Stimulated activated effector memory CD8-positive, alpha-beta T cell treated with anti-CD3 and anti-CD28 coated beads, Interleukin-12 subunit alpha, Interleukin-12 subunit beta, amount 100 ng/mL, for 72 hours (primary cell): ENCODE measurements at regions not wholly inside any gene's neighbourhood (a gene's known extent, or its start where the extent isn't known, plus 50 kb on each side); places are given as distances from the start of the nearest gene placed in this dataset.

ENCODE experiments used
- ATAC-seq: fragments of 150-1000 bp; cut with Tn5 transposase; 2 replicates; pipeline ENCODE4 v1.10.0; 2021
- DNase-seq, 2 donors: peaks; one replicate each; pipeline ENCODE4 v3.0.0; 2021 to 2022; ENCODE audit warnings: low spot score in 2 of 2
- H3K27ac Mint-ChIP-seq: one replicate; pipeline ENCODE4 v1.8.0; 2022; ENCODE audit warnings: mild to moderate bottlenecking, mixed read lengths
- H3K36me3 Mint-ChIP-seq: one replicate; pipeline ENCODE4 v1.8.0; 2022; ENCODE audit warnings: mild to moderate bottlenecking, mixed read lengths
- H3K4me1 Mint-ChIP-seq: one replicate; pipeline ENCODE4 v1.8.0; 2022; ENCODE audit warnings: mixed read lengths
- H3K4me3 Mint-ChIP-seq: one replicate; pipeline ENCODE4 v1.8.0; 2022; ENCODE audit warnings: mild to moderate bottlenecking, mixed read lengths
- H3K9me3 Mint-ChIP-seq: one replicate; pipeline ENCODE4 v1.8.0; 2022; ENCODE audit warnings: mixed read lengths

GRCh38 chr1:222865718-222866117 is 50.9 kb downstream of the DISP1 start:
- ATAC-seq = no peak
- Mint-ChIP-seq H3K4me3 (no peak overlapping the region), H3K27ac (no peak overlapping the region), H3K9me3 (no peaks in the 10 kb centered on the region), H3K36me3 (no peaks in the 10 kb centered on the region), H3K4me1 (peaks cover 6% of the 10 kb centered on the region)
- DNase-seq = no peak

- Mint-ChIP-seq H3K4me3 (no peak overlapping the region), H3K4me1 (no peaks in the 10 kb centered on the region), H3K27ac (no peak overlapping the region), H3K9me3 (no peaks in the 10 kb centered on the region), H3K36me3 (no peaks in the 10 kb centered on the region)
- DNase-seq (no peak), ATAC-seq (no peak)
These were observed 52.5 kb downstream of the DISP1 start for GRCh38 chr1:222867316-222867715.

- Mint-ChIP-seq H3K4me1 (peaks cover 12% of the 10 kb centered on the region), H3K27ac (no peak overlapping the region), H3K4me3 (no peak overlapping the region), H3K36me3 (peaks cover 8% of the 10 kb centered on the region), H3K9me3 (peaks cover 3% of the 10 kb centered on the region)
- DNase-seq (no peak), ATAC-seq (no peak)
These were observed 61.3 kb downstream of the DISP1 start for GRCh38 chr1:222876182-222876581.

- H3K9me3 Mint-ChIP-seq = peaks cover 3% of the 10 kb centered on the region
- H3K27ac Mint-ChIP-seq = no peak overlapping the region
- peaks cover 12% of the 10 kb centered on the region for H3K4me1 Mint-ChIP-seq
- no peak overlapping the region for H3K4me3 Mint-ChIP-seq
- no peak for ATAC-seq
- DNase-seq = no peak
- H3K36me3 Mint-ChIP-seq = peaks cover 8% of the 10 kb centered on the region
These were observed 63.0 kb downstream of the DISP1 start for GRCh38 chr1:222877854-222878253.

- peaks cover 3% of the 10 kb centered on the region for H3K9me3 Mint-ChIP-seq
- DNase-seq = no peak
- peaks cover 13% of the 10 kb centered on the region for H3K36me3 Mint-ChIP-seq
- no peak overlapping the region for H3K4me3 Mint-ChIP-seq
- peaks cover 12% of the 10 kb centered on the region for H3K4me1 Mint-ChIP-seq
- peak; percentile 99 for ATAC-seq
- H3K27ac Mint-ChIP-seq = peak overlapping the region; percentile 60
These were observed 65.7 kb downstream of the DISP1 start for GRCh38 chr1:222880587-222880986.

GRCh38 chr1:222886194-222886854 is 71.5 kb downstream of the DISP1 start:
- no peak for ATAC-seq

GRCh38 chr1:222886878-222887351 is 72.1 kb downstream of the DISP1 start:
- Mint-ChIP-seq H3K4me3 (no peak overlapping the region), H3K9me3 (no peaks in the 10 kb centered on the region), H3K36me3 (peaks cover 5% of the 10 kb centered on the region), H3K4me1 (no peaks in the 10 kb centered on the region), H3K27ac (no peak overlapping the region)
- ATAC-seq (no peak), DNase-seq (no peak)

More at GRCh38 chr1:222886194-222886854, 71.5 kb downstream of the DISP1 start:
- Mint-ChIP-seq H3K9me3 (no peaks in the 10 kb centered on the region), H3K4me3 (no peak overlapping the region), H3K36me3 (peaks cover 5% of the 10 kb centered on the region), H3K27ac (no peak overlapping the region), H3K4me1 (no peaks in the 10 kb centered on the region)
- no peak for DNase-seq

GRCh38 chr1:222889440-222889839 is 74.6 kb downstream of the DISP1 start:
- Mint-ChIP-seq H3K4me3 (no peak overlapping the region), H3K4me1 (no peaks in the 10 kb centered on the region), H3K36me3 (peaks cover 5% of the 10 kb centered on the region), H3K9me3 (no peaks in the 10 kb centered on the region), H3K27ac (no peak overlapping the region)
- DNase-seq (no peak), ATAC-seq (no peak)

GRCh38 chr1:222890716-222891115 is 75.9 kb downstream of the DISP1 start:
- H3K4me1 Mint-ChIP-seq = no peaks in the 10 kb centered on the region
- ATAC-seq (no peak), DNase-seq (no peak)
- H3K36me3 Mint-ChIP-seq = no peaks in the 10 kb centered on the region
- H3K9me3 Mint-ChIP-seq = no peaks in the 10 kb centered on the region
- H3K4me3 Mint-ChIP-seq = no peak overlapping the region
- H3K27ac Mint-ChIP-seq = no peak overlapping the region

- Mint-ChIP-seq H3K36me3 (no peaks in the 10 kb centered on the region), H3K4me3 (no peak overlapping the region), H3K27ac (no peak overlapping the region), H3K9me3 (no peaks in the 10 kb centered on the region), H3K4me1 (peaks cover 3% of the 10 kb centered on the region)
- no peak for ATAC-seq
- no peak for DNase-seq
These were observed 76.7 kb downstream of the DISP1 start for GRCh38 chr1:222891578-222891977.

GRCh38 chr1:222892137-222892769 is 77.4 kb downstream of the DISP1 start:
- no peak for DNase-seq
- no peaks in the 10 kb centered on the region for H3K36me3 Mint-ChIP-seq
- H3K9me3 Mint-ChIP-seq = no peaks in the 10 kb centered on the region

GRCh38 chr1:222893255-222893654 is 78.4 kb downstream of the DISP1 start:
- DNase-seq = no peak
- no peak for ATAC-seq

More at GRCh38 chr1:222892137-222892769, 77.4 kb downstream of the DISP1 start:
- Mint-ChIP-seq H3K4me3 (no peak overlapping the region), H3K27ac (no peak overlapping the region), H3K4me1 (peaks cover 9% of the 10 kb centered on the region)
- ATAC-seq = no peak

GRCh38 chr1:222894331-222894730 is 79.5 kb downstream of the DISP1 start:
- H3K27ac Mint-ChIP-seq = no peak overlapping the region

More at GRCh38 chr1:222893255-222893654, 78.4 kb downstream of the DISP1 start:
- Mint-ChIP-seq H3K9me3 (no peaks in the 10 kb centered on the region), H3K4me3 (no peak overlapping the region), H3K27ac (no peak overlapping the region), H3K36me3 (no peaks in the 10 kb centered on the region), H3K4me1 (peaks cover 9% of the 10 kb centered on the region)

GRCh38 chr1:222896630-222897526 is 82.0 kb downstream of the DISP1 start:
- no peak overlapping the region for H3K4me3 Mint-ChIP-seq
- peaks cover 9% of the 10 kb centered on the region for H3K4me1 Mint-ChIP-seq
- H3K9me3 Mint-ChIP-seq = no peaks in the 10 kb centered on the region
- DNase-seq (no peak), ATAC-seq (peak; percentile 74)
- H3K27ac Mint-ChIP-seq = peak overlapping the region; percentile 60
- H3K36me3 Mint-ChIP-seq = no peaks in the 10 kb centered on the region

More at GRCh38 chr1:222894331-222894730, 79.5 kb downstream of the DISP1 start:
- H3K36me3 Mint-ChIP-seq = no peaks in the 10 kb centered on the region
- ATAC-seq = no peak
- DNase-seq = no peak
- no peak overlapping the region for H3K4me3 Mint-ChIP-seq
- H3K9me3 Mint-ChIP-seq = no peaks in the 10 kb centered on the region
- H3K4me1 Mint-ChIP-seq = peaks cover 9% of the 10 kb centered on the region

GRCh38 chr1:222897527-222898190 is 82.8 kb downstream of the DISP1 start:
- H3K27ac Mint-ChIP-seq = peak overlapping the region; percentile 80
- ATAC-seq = no peak
- no peak overlapping the region for H3K4me3 Mint-ChIP-seq
- H3K9me3 Mint-ChIP-seq = no peaks in the 10 kb centered on the region
- no peak for DNase-seq
- H3K4me1 Mint-ChIP-seq = peaks cover 9% of the 10 kb centered on the region
- H3K36me3 Mint-ChIP-seq = no peaks in the 10 kb centered on the region
